ENCODE measurements at regions not wholly inside any gene's neighbourhood (a gene's known extent, or its start where the extent isn't known, plus 50 kb on each side); places are given as distances from the start of the nearest gene placed in this dataset.
"Not testable (repeated sequence)": the region's sequence is repeated elsewhere in the genome, so short reads cannot be mapped to it uniquely, and the experiment has no call there.

DNA sequence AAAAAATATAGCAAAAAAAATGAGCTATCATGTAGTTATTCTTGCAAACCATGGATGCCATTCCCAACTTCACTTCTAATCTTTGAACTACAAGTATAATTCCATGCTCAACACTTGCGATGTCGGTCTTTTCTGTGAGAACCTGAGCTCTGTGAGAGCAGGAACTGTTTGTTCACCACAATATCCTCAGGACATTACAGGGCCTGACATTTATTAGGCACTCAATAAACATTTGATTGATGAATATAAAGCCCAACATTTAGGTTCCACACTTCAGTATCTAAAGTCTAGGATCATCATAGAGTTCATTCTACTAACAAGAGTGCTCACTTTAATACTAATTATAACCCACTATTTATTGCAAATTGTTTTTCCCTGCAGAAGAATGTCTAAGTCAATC, 211.6 kb upstream of the FAM241A start:
- no peak for DNase-seq

DNA sequence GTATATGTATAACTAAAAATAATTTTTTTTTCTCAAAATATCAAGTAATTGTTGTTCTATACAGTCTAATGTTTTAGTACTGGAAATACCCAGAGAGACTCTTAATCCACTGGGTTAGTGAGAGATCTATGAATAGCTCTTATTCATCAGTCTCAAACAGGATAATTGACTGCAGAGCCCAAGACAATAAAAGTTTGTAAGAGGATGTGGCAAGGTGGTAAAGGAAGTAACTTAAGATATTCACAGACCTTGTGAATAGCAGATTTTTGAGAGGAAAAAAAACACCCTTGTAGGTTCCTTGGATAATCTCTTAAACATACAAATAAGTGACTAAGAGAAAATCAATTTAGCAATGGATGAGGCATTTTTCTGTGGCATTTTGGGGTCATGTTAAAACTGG, 210.9 kb upstream of the FAM241A start:
- DNase-seq: no peak

GRCh38 chr4:111937368-111937767, 207.9 kb upstream of the FAM241A start:
- no peak for DNase-seq

DNA sequence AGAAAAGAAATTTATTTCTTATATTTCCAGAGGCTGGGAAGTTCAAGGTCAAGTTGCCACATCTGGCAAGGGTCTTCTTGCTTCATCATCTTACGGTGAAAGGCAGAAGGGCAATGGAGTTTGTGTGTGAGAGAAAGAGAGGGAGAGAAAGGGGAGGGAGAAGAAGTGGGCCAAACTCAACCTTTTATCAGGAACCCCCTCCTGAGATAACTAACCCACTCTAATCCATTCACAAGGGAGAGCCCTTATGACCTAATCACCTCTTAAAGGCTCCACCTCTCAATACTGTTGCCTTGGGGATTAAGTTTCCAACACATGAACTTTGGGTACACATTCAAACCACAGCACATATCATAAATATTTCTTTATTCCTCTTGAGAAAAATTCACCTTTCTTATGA, 203.3 kb upstream of the FAM241A start:
- DNase-seq: no peak

DNA sequence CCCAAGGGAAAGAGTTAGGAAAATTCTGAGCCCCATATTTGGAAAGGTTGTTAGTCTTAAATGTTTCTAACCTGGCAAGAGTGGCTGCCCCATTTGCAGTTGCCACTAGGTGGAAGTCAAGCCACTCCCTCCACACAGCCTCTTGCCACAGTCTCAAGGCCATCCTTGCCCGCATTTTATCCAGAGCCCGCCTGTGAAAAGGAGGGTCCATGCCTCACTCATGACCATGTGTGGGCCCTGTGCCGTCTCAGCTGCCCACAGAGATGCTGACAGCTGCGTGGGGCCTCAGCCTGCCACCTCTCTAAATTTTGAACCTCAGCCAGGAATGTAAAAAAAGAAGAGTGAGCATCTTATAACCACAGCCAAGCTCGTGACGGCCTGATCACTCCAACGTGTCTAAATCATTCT, 201.5 kb upstream of the FAM241A start:
- no peak for DNase-seq

- no peak for DNase-seq
Observed at GRCh38 chr4:111945014-111945413, 200.2 kb upstream of the FAM241A start.

- no peak for DNase-seq
Observed at GRCh38 chr4:111946800-111947199, 198.5 kb upstream of the FAM241A start.

- DNase-seq: no peak
Observed at GRCh38 chr4:111952688-111953087, 192.6 kb upstream of the FAM241A start.

GRCh38 chr4:111954550-111954949, 190.7 kb upstream of the FAM241A start:
- no peak for DNase-seq

DNA sequence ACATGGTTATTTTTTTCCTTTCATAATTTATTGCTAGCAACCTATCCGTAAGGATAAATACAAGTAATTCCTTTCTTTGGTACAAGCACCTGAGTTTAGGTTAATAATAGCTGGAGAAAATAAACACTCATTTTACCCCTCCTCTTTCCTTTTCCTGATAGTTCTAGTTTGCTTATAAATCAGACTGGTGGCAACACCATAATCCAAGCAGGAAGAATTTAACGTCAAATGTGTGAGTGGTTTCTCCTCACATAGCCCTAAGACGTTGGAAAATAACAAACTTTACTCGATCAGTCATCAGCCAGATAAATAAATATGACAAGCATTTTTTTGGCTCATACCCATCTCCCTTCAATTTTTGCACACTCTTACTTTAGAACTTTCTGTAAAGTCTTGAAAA, 190.3 kb upstream of the FAM241A start:
- DNase-seq: no peak

- DNase-seq: no peak
Observed at GRCh38 chr4:111957116-111957515, 188.1 kb upstream of the FAM241A start.

GRCh38 chr4:111957997-111958396, 187.3 kb upstream of the FAM241A start:
- DNase-seq: no peak

DNA sequence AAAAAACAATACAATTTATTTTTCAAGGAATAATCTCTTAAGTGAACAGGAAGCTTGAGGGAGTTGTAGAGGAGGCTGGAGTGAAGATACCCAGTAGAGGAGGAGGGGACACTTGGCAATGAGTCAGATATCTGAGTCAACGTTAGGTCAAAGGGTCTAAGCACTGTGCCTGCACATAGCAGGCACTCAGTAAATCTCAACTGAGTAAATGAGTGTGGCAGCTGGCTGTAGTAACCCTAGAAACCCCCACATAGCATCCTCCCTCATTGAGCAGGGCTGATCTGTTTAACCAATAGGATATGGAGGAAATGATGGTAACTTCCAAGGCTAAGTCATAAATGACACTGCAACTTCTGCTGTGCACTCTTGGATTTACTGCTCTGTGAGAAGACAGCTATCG, 186.0 kb upstream of the FAM241A start:
- no peak for DNase-seq

GRCh38 chr4:111960241-111960667, 185.0 kb upstream of the FAM241A start:
- no peak for DNase-seq

GRCh38 chr4:111961026-111961425, 184.2 kb upstream of the FAM241A start:
- DNase-seq: not testable (repeated sequence)

- DNase-seq: no peak
Observed at GRCh38 chr4:111961809-111962208, 183.4 kb upstream of the FAM241A start.

- DNase-seq: no peak
Observed at GRCh38 chr4:111963158-111963700, 182.0 kb upstream of the FAM241A start.

GRCh38 chr4:111977419-111977965, 167.8 kb upstream of the FAM241A start:
- no peak for DNase-seq

GRCh38 chr4:111979921-111980320, 165.3 kb upstream of the FAM241A start:
- no peak for DNase-seq

- no peak for DNase-seq
Observed at GRCh38 chr4:111982089-111982488, 163.2 kb upstream of the FAM241A start.

DNA sequence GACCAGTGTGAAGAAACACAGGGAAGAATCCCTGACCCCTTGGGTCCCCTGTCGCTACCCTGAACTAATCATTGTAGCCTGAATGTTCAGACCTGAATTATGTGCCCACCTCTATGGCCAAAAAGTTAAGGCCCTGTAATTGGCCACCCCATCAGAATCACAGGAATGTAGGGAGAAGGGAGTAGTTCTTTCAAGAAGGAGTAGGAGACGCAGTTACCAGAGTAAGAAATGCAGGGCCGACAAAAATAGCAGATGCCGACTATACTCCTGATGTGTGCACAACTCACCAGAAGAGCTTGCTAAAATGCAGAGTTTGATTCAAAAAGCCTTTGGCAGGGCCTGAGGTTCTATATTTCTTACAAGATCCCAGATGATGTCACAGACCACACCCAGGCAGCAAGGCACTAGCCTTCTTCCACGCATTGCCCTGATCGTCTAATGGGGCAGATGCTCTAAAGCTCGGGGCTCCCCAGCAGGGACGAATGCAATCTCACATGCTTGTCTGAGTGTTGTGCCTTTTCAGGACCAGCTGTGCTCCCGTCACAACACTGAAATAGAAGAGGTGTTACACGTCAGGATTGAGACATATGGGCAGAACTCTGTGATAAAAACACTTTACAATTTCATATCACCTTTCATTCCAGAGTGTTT, 161.0 kb upstream of the FAM241A start:
- DNase-seq: no peak

- DNase-seq: no peak
Observed at GRCh38 chr4:111985426-111985825, 159.8 kb upstream of the FAM241A start.

DNA sequence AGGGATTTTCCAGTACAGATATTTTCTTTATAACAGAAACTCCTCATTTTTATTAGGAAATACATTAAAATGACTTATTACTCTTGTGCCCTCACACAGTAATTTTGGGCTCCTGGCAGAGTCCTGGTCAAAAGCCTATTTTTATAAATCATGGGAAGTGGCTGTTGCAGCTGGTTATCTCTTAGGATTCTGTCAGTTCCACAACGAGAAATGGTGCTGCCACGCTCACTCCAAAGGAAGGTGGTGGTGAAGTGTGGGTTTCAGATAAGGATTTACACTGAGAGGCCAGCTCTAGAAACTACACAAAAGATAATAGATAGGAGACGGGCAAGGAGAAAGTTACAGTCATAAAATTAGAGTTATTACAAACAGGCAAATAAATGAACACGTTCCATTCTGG, 159.2 kb upstream of the FAM241A start:
- no peak for DNase-seq

GRCh38 chr4:111988514-111988913, 156.7 kb upstream of the FAM241A start:
- no peak for DNase-seq

- DNase-seq: no peak
Observed at GRCh38 chr4:111989817-111990216, 155.4 kb upstream of the FAM241A start.
